HepG2 (cell line): ENCODE measurements at regions not wholly inside any gene's neighbourhood (a gene's known extent, or its start where the extent isn't known, plus 50 kb on each side); places are given as distances from the start of the nearest gene placed in this dataset.

Experiments
- ATAC-seq: fragments of 200-7000 bp; cut with Tn5 transposase; 3 replicates; pipeline ENCODE4 v1.9.1; 2020; ENCODE audit warnings: mild to moderate bottlenecking, moderate library complexity
- BruUV-seq: library from RNA; stranded (reverse); fragments of 400-500 nt; replicated peaks from 2 replicates; lab custom pipeline; 2021; lab: Mats Ljungman, UMichigan
- CTCF ChIA-PET: fragments of 300-600 bp; formaldehyde crosslinking; extraction: SDS; loops from one replicate; lab custom pipeline; 2021; ENCODE audit warnings: low total read pairs, inconsistent platforms, low intra/inter-chr PET ratio; lab: Yijun Ruan, JAX
- POLR2A ChIA-PET: fragments of 350-600 bp; sonication (Branson Sonifier 250); formaldehyde crosslinking; loops from one replicate; lab custom pipeline; 2020; ENCODE audit warnings: antibody characterized with exemption, inconsistent platforms; lab: Yijun Ruan, JAX
- DNase-seq: peaks from one replicate; pipeline ENCODE4 v3.0.0-alpha.2; 2015; ENCODE audit warnings: low spot score
- FAIRE-seq: peaks from 3 replicates; lab custom pipeline; 2011; peaks lifted over from hg19 to GRCh38; lab: Jason Lieb, UNC
- H2AFZ ChIP-seq: one replicate; pipeline ENCODE4 v1.6.1; 2011; ENCODE audit warnings: low read length, inconsistent platforms
- H3K27ac ChIP-seq: fragments of 300-600 bp; 3 replicates; pipeline ENCODE4 v1.8.0; 2011; ENCODE audit warnings: mixed run types, mild to moderate bottlenecking, mixed read lengths, low read length, inconsistent platforms; ENCODE audit not compliant: insufficient read depth; ENCODE audit errors: extremely low read length
- H3K27me3 ChIP-seq, 2 experiments: fragments of 200-600 bp in 1 of 2; 2 replicates in 1 of 2; 3 replicates in 1 of 2; pipeline versions ENCODE4 v1.6.0 to v1.8.0; 2011; ENCODE audit warnings: low read length in 2 of 2, mild to moderate bottlenecking in 2 of 2, moderate library complexity in 2 of 2, inconsistent platforms in 1 of 2; ENCODE audit not compliant: insufficient read depth in 2 of 2, control insufficient read depth in 1 of 2
- H3K36me3 ChIP-seq, 2 experiments: fragments of 200-600 bp in 1 of 2; replicated peaks in 1 of 2; 2 replicates in 1 of 2; 3 replicates in 1 of 2; pipeline versions ENCODE4 v1.5.1 to v1.8.0; 2011; ENCODE audit warnings: low read length in 2 of 2, inconsistent platforms in 1 of 2; ENCODE audit not compliant: insufficient read depth in 2 of 2, control insufficient read depth in 1 of 2
- H3K4me1 ChIP-seq: 2 replicates; pipeline ENCODE4 v1.5.1; 2012; ENCODE audit warnings: low read length, inconsistent platforms; ENCODE audit not compliant: insufficient read depth
- H3K4me2 ChIP-seq: 2 replicates; pipeline ENCODE4 v1.6.0; 2011; ENCODE audit warnings: low read depth, low read length, inconsistent platforms
- H3K4me3 ChIP-seq, 3 experiments: fragments of 200-600 bp in 1 of 3; sonication (generic), shearing (Covaris generic) in 1 of 3; replicated peaks in 1 of 3; 2 replicates each; pipeline ENCODE4 v1.5.1; 2011 to 2016; ENCODE audit warnings: low read length in 3 of 3, inconsistent platforms in 2 of 3, low read depth in 2 of 3, mild to moderate bottlenecking in 2 of 3, control low read depth in 1 of 3, mixed read lengths in 1 of 3; ENCODE audit not compliant: insufficient read depth in 1 of 3
- H3K79me2 ChIP-seq: one replicate; pipeline ENCODE4 v1.6.1; 2011; ENCODE audit warnings: low read length, inconsistent platforms; ENCODE audit not compliant: insufficient read depth
- H3K9ac ChIP-seq: 2 replicates; pipeline ENCODE4 v1.6.0; 2011; ENCODE audit warnings: mild to moderate bottlenecking, low read depth, low read length, inconsistent platforms; ENCODE audit not compliant: insufficient read depth
- H3K9me3 ChIP-seq: 2 replicates; pipeline ENCODE4 v1.5.1; 2012; ENCODE audit warnings: mild to moderate bottlenecking, low read length
- H4K20me1 ChIP-seq: 2 replicates; pipeline ENCODE4 v1.6.0; 2011; ENCODE audit warnings: inconsistent platforms, mild to moderate bottlenecking, low read length, moderate library complexity; ENCODE audit not compliant: insufficient read depth
- CEBPG ChIP-seq: IDR thresholded peaks from 2 replicates; pipeline ENCODE4 v1.6.1; 2016
- NAIF1 ChIP-seq: sonication (generic); formaldehyde crosslinking; IDR thresholded peaks from 2 replicates; pipeline ENCODE4 v1.5.0; 2020; ENCODE audit warnings: mild to moderate bottlenecking, missing genetic modification reagents, borderline replicate concordance
- NFE2L2 ChIP-seq: fragments of 150-350 bp; IDR thresholded peaks from 2 replicates; pipeline ENCODE4 v1.6.1; 2014; ENCODE audit warnings: low read length
- NR1H2 ChIP-seq: sonication (generic); formaldehyde crosslinking; IDR thresholded peaks from 2 replicates; pipeline ENCODE4 v1.8.1; 2022; ENCODE audit warnings: low read depth, missing genetic modification reagents, borderline replicate concordance
- SRSF9 ChIP-seq: fragments of 200-400 bp; formaldehyde crosslinking; IDR thresholded peaks from 2 replicates; pipeline ENCODE4 v1.6.1; 2018; ENCODE audit warnings: borderline replicate concordance, mild to moderate bottlenecking, low read depth, low read length; ENCODE audit not compliant: insufficient read depth, poor library complexity, severe bottlenecking
- SSRP1 ChIP-seq: IDR thresholded peaks from 2 replicates; pipeline ENCODE4 v1.6.1; 2016; ENCODE audit warnings: control low read depth
- ZEB1 ChIP-seq: IDR thresholded peaks from 2 replicates; pipeline ENCODE4 v1.6.1; 2012; ENCODE audit warnings: mild to moderate bottlenecking, low read depth, inconsistent platforms; ENCODE audit not compliant: insufficient replicate concordance
- ZNF230 ChIP-seq: sonication (generic); formaldehyde crosslinking; IDR thresholded peaks from 2 replicates; pipeline ENCODE4 v1.4.0; 2020; ENCODE audit warnings: mild to moderate bottlenecking, missing genetic modification reagents
- ZNF253 ChIP-seq: sonication (generic); formaldehyde crosslinking; IDR thresholded peaks from 2 replicates; pipeline ENCODE4 v1.8.0; 2022; ENCODE audit warnings: mild to moderate bottlenecking, missing genetic modification reagents, borderline replicate concordance
- ZNF564 ChIP-seq: sonication (generic); formaldehyde crosslinking; IDR thresholded peaks from 2 replicates; pipeline ENCODE4 v1.8.1; 2023; ENCODE audit warnings: mild to moderate bottlenecking, missing genetic modification reagents
- ZNF710 ChIP-seq: sonication (generic); formaldehyde crosslinking; IDR thresholded peaks from 2 replicates; pipeline ENCODE4 v1.5.0; 2020; ENCODE audit warnings: mild to moderate bottlenecking, missing genetic modification reagents, borderline replicate concordance
- WGBS: methylation state at CpG from one replicate; pipeline ENCODE4 v1.1.6; 2017; ENCODE audit warnings: low lambda C conversion rate; 5-methylcytosine and 5-hydroxymethylcytosine counted together
- in situ Hi-C: cut with HindIII; loops from 2 replicates; pipeline ENCODE4 v1.10.0; 2017; ENCODE audit warnings: low pct_unique_long_range_greater_than_20kb; ENCODE audit not compliant: extremely low pct_ligation_motif_present
- intact Hi-C: fragments of 100-400 bp; cut with micrococcal nuclease; formaldehyde crosslinking; loops from one replicate; pipeline ENCODE4 v1.10.0; 2022; ENCODE audit not compliant: unreplicated experiment

GRCh38 chr14:88064841-88065240, 59.9 kb downstream of the GPR65 start (continued):
- TF ChIP-seq SSRP1 (CRISPR knock-in tag) (no peak), NR1H2 (CRISPR knock-in tag) (no peak)

GRCh38 chr14:88069677-88070076, 64.7 kb downstream of the GPR65 start:
- H3K36me3 ChIP-seq = peaks cover 4 to 6% of the 10 kb centered on the region in 2 experiments; a peak in 2 of 5 replicates
- H3K4me1 ChIP-seq = peaks cover 3% of the 10 kb centered on the region; the same call in 1 of the 2 replicates
- no peak overlapping the region for H3K27ac ChIP-seq
- no peaks in the 10 kb centered on the region for H3K79me2 ChIP-seq
- intact Hi-C loops = no loop called here
- no peak overlapping the region for H3K4me2 ChIP-seq
- no TSS peak for BruUV-seq
- no peak overlapping the region for H3K4me3 ChIP-seq
- ATAC-seq (no peak), FAIRE-seq (no peak), DNase-seq (no peak)
- 100% methylated on average over 1 of the region's 1 CpG for WGBS
- ChIA-PET POLR2A (no interaction called here), CTCF (no interaction called here)
- TF ChIP-seq ZEB1 = no peak
- peak; percentile 97; the same call in 1 of the 2 replicates for TF ChIP-seq ZNF564 (CRISPR knock-in tag)
- no peak for TF ChIP-seq SRSF9
- peaks cover 29% of the 10 kb centered on the region for H3K9me3 ChIP-seq
- H4K20me1 ChIP-seq = no peaks in the 10 kb centered on the region
- no peak overlapping the region for H2AFZ ChIP-seq
- H3K27me3 ChIP-seq = no peaks in the 10 kb centered on the region
- in situ Hi-C loops = no loop called here
- H3K9ac ChIP-seq = no peak overlapping the region

- ChIA-PET POLR2A (no interaction called here), CTCF (no interaction called here)
- FAIRE-seq (no peak), ATAC-seq (peak; percentile 47; the same call in 2 of the 3 replicates), DNase-seq (peak; percentile 5)
- H3K79me2 ChIP-seq = no peaks in the 10 kb centered on the region
- no peaks in the 10 kb centered on the region; a peak in 2 of 5 replicates for H3K36me3 ChIP-seq
- no peak overlapping the region for H3K27ac ChIP-seq
- no peak overlapping the region for H2AFZ ChIP-seq
- no peaks in the 10 kb centered on the region for H4K20me1 ChIP-seq
- peaks cover 12% of the 10 kb centered on the region for H3K4me1 ChIP-seq
- H3K9me3 ChIP-seq = peaks cover 17% of the 10 kb centered on the region
- H3K4me2 ChIP-seq = no peak overlapping the region
- intact Hi-C loops = no loop called here
- no TSS peak for BruUV-seq
- no peak for TF ChIP-seq ZNF710 (CRISPR knock-in tag)
- TF ChIP-seq CEBPG (CRISPR knock-in tag) = no peak
- TF ChIP-seq ZNF230 = no peak
- TF ChIP-seq NAIF1 (CRISPR knock-in tag) = no peak
- no peak for TF ChIP-seq ZNF253 (CRISPR knock-in tag)
- TF ChIP-seq NFE2L2 = no peak
- in situ Hi-C loops = no loop called here
- no peak overlapping the region for H3K4me3 ChIP-seq
- H3K9ac ChIP-seq = no peak overlapping the region
- whole genome bisulfite sequencing = 90% methylated on average over 4 of the region's 4 CpGs
- no peaks in the 10 kb centered on the region for H3K27me3 ChIP-seq
Measured at GRCh38 chr14:88075269-88075981, 70.5 kb downstream of the GPR65 start.
